Keratinocyte (primary cell): ENCODE measurements at regions not wholly inside any gene's neighbourhood (a gene's known extent, or its start where the extent isn't known, plus 50 kb on each side); places are given as distances from the start of the nearest gene placed in this dataset.

Source experiments
- DNase-seq: peaks from one replicate; pipeline ENCODE4 v3.0.0-alpha.2; 2011; ENCODE audit warnings: low read depth, missing footprints, low spot score
- FAIRE-seq: peaks from 2 replicates; lab custom pipeline; 2011; peaks lifted over from hg19 to GRCh38; lab: Jason Lieb, UNC
- H2AFZ ChIP-seq: 2 replicates; pipeline ENCODE4 v1.6.0; 2012; ENCODE audit warnings: low read length, control low read depth, inconsistent platforms; ENCODE audit not compliant: control insufficient read depth
- H3K27ac ChIP-seq: 2 replicates; pipeline ENCODE4 v1.5.1; 2011; ENCODE audit warnings: low read length; ENCODE audit not compliant: control insufficient read depth, insufficient read depth
- H3K27me3 ChIP-seq: 3 replicates; pipeline ENCODE4 v1.6.0; 2011; ENCODE audit warnings: low read length; ENCODE audit not compliant: control insufficient read depth, insufficient read depth; ENCODE audit errors: extremely low read depth
- H3K36me3 ChIP-seq, 2 experiments: 2 replicates in 1 of 2; 3 replicates in 1 of 2; pipeline ENCODE4 v1.5.1; 2011; ENCODE audit warnings: low read length in 2 of 2, mild to moderate bottlenecking in 1 of 2; ENCODE audit not compliant: control insufficient read depth in 2 of 2, insufficient read depth in 2 of 2; ENCODE audit errors: extremely low read depth in 1 of 2
- H3K4me1 ChIP-seq: 3 replicates; pipeline ENCODE4 v1.5.1; 2011; ENCODE audit warnings: low read length; ENCODE audit not compliant: control insufficient read depth, insufficient read depth; ENCODE audit errors: extremely low read depth
- H3K4me2 ChIP-seq: 3 replicates; pipeline ENCODE4 v1.6.0; 2011; ENCODE audit warnings: low read depth, low read length; ENCODE audit not compliant: control insufficient read depth, insufficient read depth; ENCODE audit errors: extremely low read depth
- H3K4me3 ChIP-seq, 3 experiments: fragments of 200-600 bp in 1 of 3; sonication (generic) in 1 of 3; 2 replicates in 2 of 3; 3 replicates in 1 of 3; pipeline ENCODE4 v1.5.1; 2011 to 2016; ENCODE audit warnings: low read length in 3 of 3, mild to moderate bottlenecking in 3 of 3, control low read depth in 2 of 3, inconsistent platforms in 1 of 3, low read depth in 1 of 3, mixed read lengths in 1 of 3, mixed run types in 1 of 3, moderate library complexity in 1 of 3; ENCODE audit not compliant: control insufficient read depth in 2 of 3, insufficient read depth in 2 of 3; ENCODE audit errors: extremely low read depth in 1 of 3
- H3K79me2 ChIP-seq: 2 replicates; pipeline ENCODE4 v1.6.0; 2012; ENCODE audit warnings: low read length; ENCODE audit not compliant: control insufficient read depth, insufficient read depth
- H3K9ac ChIP-seq: 3 replicates; pipeline ENCODE4 v1.6.0; 2011; ENCODE audit warnings: low read length; ENCODE audit not compliant: control insufficient read depth, insufficient read depth; ENCODE audit errors: extremely low read depth
- H3K9me1 ChIP-seq: 3 replicates; pipeline ENCODE4 v1.6.0; 2011; ENCODE audit warnings: low read length; ENCODE audit not compliant: control insufficient read depth, insufficient read depth; ENCODE audit errors: extremely low read depth
- H3K9me3 ChIP-seq: 2 replicates; pipeline ENCODE4 v1.5.1; 2012; ENCODE audit warnings: low read depth, low read length; ENCODE audit not compliant: control insufficient read depth
- H4K20me1 ChIP-seq: 3 replicates; pipeline ENCODE4 v1.6.0; 2011; ENCODE audit warnings: low read length; ENCODE audit not compliant: control insufficient read depth, insufficient read depth; ENCODE audit errors: extremely low read depth
- CTCF ChIP-seq, 3 experiments: IDR thresholded peaks in 1 of 3; conservative IDR thresholded peaks in 1 of 3; optimal IDR thresholded peaks in 1 of 3; 2 replicates in 2 of 3; 3 replicates in 1 of 3; pipeline versions ENCODE3 to v1.5.1; 2011; ENCODE audit warnings: low read length in 3 of 3, mild to moderate bottlenecking in 3 of 3, moderate library complexity in 2 of 3, control low read depth in 1 of 3, inconsistent platforms in 1 of 3; ENCODE audit not compliant: insufficient read depth in 2 of 3; ENCODE audit errors: extremely low read depth in 1 of 3
- EZH2 ChIP-seq: IDR thresholded peaks from one replicate; pipeline ENCODE4 v1.6.1; 2012; ENCODE audit warnings: inconsistent platforms, mild to moderate bottlenecking, low read length, moderate library complexity
- dilution Hi-C: fragments of 300-500 bp; cut with MboI; formaldehyde crosslinking; loops from one replicate; pipeline ENCODE4 v1.7.0; 2020; ENCODE audit warnings: low sequenced_read_pairs; ENCODE audit not compliant: extremely low pct_ligation_motif_present

GRCh38 chr16:17643935-17644334 lies 173.2 kb upstream of the XYLT1 start:
- Histone ChIP-seq H3K36me3 (no peaks in the 10 kb centered on the region), H3K4me2 (no peak overlapping the region), H3K9ac (no peak overlapping the region), H2AFZ (no peak overlapping the region), H3K4me1 (no peaks in the 10 kb centered on the region), H3K9me3 (no peaks in the 10 kb centered on the region), H3K9me1 (no peaks in the 10 kb centered on the region), H3K27me3 (no peaks in the 10 kb centered on the region), H3K79me2 (no peaks in the 10 kb centered on the region), H4K20me1 (no peaks in the 10 kb centered on the region), H3K27ac (no peak overlapping the region), H3K4me3 (no peak overlapping the region)
- DNase-seq (no peak), FAIRE-seq (no peak)
- TF ChIP-seq CTCF (optimal IDR thresholded peaks at IDR 0.05 in 1 of 3, IDR thresholded peaks at IDR 0.05 in 1 of 3, conservative IDR thresholded peaks at IDR 0.05 in 1 of 3; ENCODE audit: extremely low read depth in 1 of 3, insufficient read depth in 2 of 3, low read length in 3 of 3): no peak
- TF ChIP-seq EZH2: no peak
- dilution Hi-C loops: no loop called here

GRCh38 chr16:17641990-17642389 lies 171.2 kb upstream of the XYLT1 start:
- H3K4me1 ChIP-seq: no peaks in the 10 kb centered on the region
- H3K27me3 ChIP-seq: no peaks in the 10 kb centered on the region
- H3K4me2 ChIP-seq: no peak overlapping the region
- no peak overlapping the region for H3K27ac ChIP-seq
- FAIRE-seq (no peak), DNase-seq (no peak)
- no peak overlapping the region for H3K9ac ChIP-seq
- dilution Hi-C loops: no loop called here
- TF ChIP-seq CTCF (optimal IDR thresholded peaks at IDR 0.05 in 1 of 3, IDR thresholded peaks at IDR 0.05 in 1 of 3, conservative IDR thresholded peaks at IDR 0.05 in 1 of 3; ENCODE audit: extremely low read depth in 1 of 3, insufficient read depth in 2 of 3, low read length in 3 of 3): no peak
- no peak for TF ChIP-seq EZH2
- H3K9me1 ChIP-seq: no peaks in the 10 kb centered on the region
- H3K79me2 ChIP-seq: no peaks in the 10 kb centered on the region
- H3K4me3 ChIP-seq: no peak overlapping the region
- no peaks in the 10 kb centered on the region for H3K36me3 ChIP-seq
- no peak overlapping the region for H2AFZ ChIP-seq
- no peaks in the 10 kb centered on the region for H3K9me3 ChIP-seq
- H4K20me1 ChIP-seq: no peaks in the 10 kb centered on the region
